A549 (cell line): ENCODE measurements at regions not wholly inside any gene's neighbourhood (a gene's known extent, or its start where the extent isn't known, plus 50 kb on each side); places are given as distances from the start of the nearest gene placed in this dataset.

Experiments
- CEBPB ChIP-seq, 2 experiments: fragments of >200 bp in 1 of 2; sonication (Bioruptor Twin) in 1 of 2; formaldehyde crosslinking in 1 of 2; IDR thresholded peaks; 2 replicates each; pipeline ENCODE4 v1.6.1; 2012 to 2016
- CHD2 ChIP-seq: fragments of 150-350 bp; IDR thresholded peaks from 2 replicates; pipeline ENCODE4 v1.6.1; 2014; ENCODE audit warnings: low read length; ENCODE audit not compliant: partially characterized antibody
- NPAS2 ChIP-seq: fragments of 250-450 bp; sonication (Bioruptor Pico); IDR thresholded peaks from 2 replicates; pipeline ENCODE4 v1.8.0; 2022; ENCODE audit warnings: mild to moderate bottlenecking, moderate library complexity, borderline replicate concordance
- POLR2A ChIP-seq: IDR thresholded peaks from 2 replicates; pipeline ENCODE4 v1.6.1; 2012; ENCODE audit warnings: mild to moderate bottlenecking, low read length
- ZFP36 ChIP-seq: fragments of 450-650 bp; IDR thresholded peaks from 2 replicates; pipeline ENCODE4 v1.6.1; 2014; ENCODE audit warnings: borderline replicate concordance; ENCODE audit not compliant: partially characterized antibody
- TF ChIP-seq, protein P1 (sequence below): fragments of >200 bp; sonication (Bioruptor Twin); formaldehyde crosslinking; IDR thresholded peaks from 3 replicates; pipeline ENCODE4 v1.5.1; 2016
- TF ChIP-seq, protein P2 (sequence below): IDR thresholded peaks from 2 replicates; pipeline ENCODE4 v1.6.1; 2012

- TF ChIP-seq POLR2A (no peak), CEBPB (IDR thresholded peaks at IDR 0.05) (no peak), ZFP36 (no peak), NPAS2 (no peak), CHD2 (no peak)
- TF ChIP-seq, protein P1, sequence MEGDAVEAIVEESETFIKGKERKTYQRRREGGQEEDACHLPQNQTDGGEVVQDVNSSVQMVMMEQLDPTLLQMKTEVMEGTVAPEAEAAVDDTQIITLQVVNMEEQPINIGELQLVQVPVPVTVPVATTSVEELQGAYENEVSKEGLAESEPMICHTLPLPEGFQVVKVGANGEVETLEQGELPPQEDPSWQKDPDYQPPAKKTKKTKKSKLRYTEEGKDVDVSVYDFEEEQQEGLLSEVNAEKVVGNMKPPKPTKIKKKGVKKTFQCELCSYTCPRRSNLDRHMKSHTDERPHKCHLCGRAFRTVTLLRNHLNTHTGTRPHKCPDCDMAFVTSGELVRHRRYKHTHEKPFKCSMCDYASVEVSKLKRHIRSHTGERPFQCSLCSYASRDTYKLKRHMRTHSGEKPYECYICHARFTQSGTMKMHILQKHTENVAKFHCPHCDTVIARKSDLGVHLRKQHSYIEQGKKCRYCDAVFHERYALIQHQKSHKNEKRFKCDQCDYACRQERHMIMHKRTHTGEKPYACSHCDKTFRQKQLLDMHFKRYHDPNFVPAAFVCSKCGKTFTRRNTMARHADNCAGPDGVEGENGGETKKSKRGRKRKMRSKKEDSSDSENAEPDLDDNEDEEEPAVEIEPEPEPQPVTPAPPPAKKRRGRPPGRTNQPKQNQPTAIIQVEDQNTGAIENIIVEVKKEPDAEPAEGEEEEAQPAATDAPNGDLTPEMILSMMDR, result no peak
- TF ChIP-seq, protein P2, sequence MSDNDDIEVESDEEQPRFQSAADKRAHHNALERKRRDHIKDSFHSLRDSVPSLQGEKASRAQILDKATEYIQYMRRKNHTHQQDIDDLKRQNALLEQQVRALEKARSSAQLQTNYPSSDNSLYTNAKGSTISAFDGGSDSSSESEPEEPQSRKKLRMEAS, result no peak
Measured at GRCh38 chr1:67886076-67886475, 52.8 kb upstream of the GNG12 start.
